ENCODE measurements at regions not wholly inside any gene's neighbourhood (a gene's known extent, or its start where the extent isn't known, plus 50 kb on each side); places are given as distances from the start of the nearest gene placed in this dataset.

GRCh38 chr1:112067989-112068388 lies 78.5 kb upstream of the KCND3 start:
- TF ChIP-seq SUZ12 (IDR thresholded peaks at IDR 0.05; ENCODE audit: extremely low read depth, insufficient read depth, insufficient read length) (no peak), ZNF274 (IDR thresholded peaks at IDR 0.05; ENCODE audit: low read depth, low read length) (no peak)
